Ascending aorta (tissue), 2 donors: ENCODE measurements at regions not wholly inside any gene's neighbourhood (a gene's known extent, or its start where the extent isn't known, plus 50 kb on each side); places are given as distances from the start of the nearest gene placed in this dataset.

Source experiments
- DNase-seq, 2 donors: peaks; one replicate each; pipeline ENCODE4 v3.0.0-alpha.2; 2019; ENCODE audit warnings: low spot score in 2 of 2
- H3K27ac ChIP-seq, 2 donors: fragments of 200-600 bp; sonication (generic); one replicate each; pipeline ENCODE4 v1.5.1; 2016 to 2017; ENCODE audit warnings: mild to moderate bottlenecking in 1 of 2
- H3K27me3 ChIP-seq: fragments of 200-600 bp; sonication (generic); one replicate; pipeline ENCODE4 v1.5.1; 2017
- H3K36me3 ChIP-seq, 2 donors: fragments of 200-600 bp; sonication (generic); one replicate each; pipeline ENCODE4 v1.5.1; 2016
- H3K4me1 ChIP-seq, 2 donors: fragments of 200-600 bp; sonication (generic); one replicate each; pipeline ENCODE4 v1.5.1; 2016 to 2017; ENCODE audit warnings: mild to moderate bottlenecking in 1 of 2
- H3K4me3 ChIP-seq, 2 donors: fragments of 200-600 bp; sonication (generic); one replicate each; pipeline ENCODE4 v1.5.1; 2016 to 2017; ENCODE audit warnings: mild to moderate bottlenecking in 1 of 2
- H3K9me3 ChIP-seq, 2 donors: fragments of 200-600 bp; sonication (generic); one replicate each; pipeline ENCODE4 v1.5.1; 2016
- CTCF ChIP-seq, 3 experiments: fragments of 200-600 bp in 2 of 3; fragments of 450-650 bp in 1 of 3; sonication (generic) in 2 of 3; IDR thresholded peaks; one replicate each; pipeline ENCODE4 v1.5.1; 2016 to 2019; ENCODE audit warnings: antibody characterized with exemption in 3 of 3, mild to moderate bottlenecking in 1 of 3, moderate library complexity in 1 of 3
- intact Hi-C: fragments of 100-400 bp; cut with DNase I; formaldehyde crosslinking; loops from one replicate; pipeline ENCODE4 v1.15.1; 2023

- Histone ChIP-seq H3K9me3 (no peaks in the 10 kb centered on the region), H3K4me3 (no peak overlapping the region), H3K4me1 (no peaks in the 10 kb centered on the region), H3K36me3 (no peaks in the 10 kb centered on the region), H3K27me3 (no peaks in the 10 kb centered on the region), H3K27ac (no peak overlapping the region)
- no peak for TF ChIP-seq CTCF (IDR thresholded peaks at IDR 0.05)
- DNase-seq = no peak
- intact Hi-C loops = no loop called here
Measured at GRCh38 chr2:59777120-59777519, 776.3 kb downstream of the BCL11A start.

GRCh38 chr2:59776726-59777008 is 776.8 kb downstream of the BCL11A start:
- Histone ChIP-seq H3K36me3 (no peaks in the 10 kb centered on the region), H3K4me1 (no peaks in the 10 kb centered on the region), H3K27me3 (no peaks in the 10 kb centered on the region), H3K9me3 (no peaks in the 10 kb centered on the region), H3K27ac (no peak overlapping the region), H3K4me3 (no peak overlapping the region)
- intact Hi-C loops = no loop called here
- DNase-seq = no peak
- TF ChIP-seq CTCF (IDR thresholded peaks at IDR 0.05) = no peak

- no peaks in the 10 kb centered on the region for H3K4me1 ChIP-seq
- H3K9me3 ChIP-seq = no peaks in the 10 kb centered on the region
- H3K27me3 ChIP-seq = no peaks in the 10 kb centered on the region
- no peak overlapping the region for H3K4me3 ChIP-seq
- no peak for TF ChIP-seq CTCF (IDR thresholded peaks at IDR 0.05)
- no peak overlapping the region for H3K27ac ChIP-seq
- DNase-seq = no peak
- intact Hi-C loops = no loop called here
- no peaks in the 10 kb centered on the region for H3K36me3 ChIP-seq
Measured at GRCh38 chr2:59774821-59775433, 778.5 kb downstream of the BCL11A start.

GRCh38 chr2:59770651-59771050 is 782.8 kb downstream of the BCL11A start:
- H3K4me1 ChIP-seq = no peaks in the 10 kb centered on the region
- no peaks in the 10 kb centered on the region for H3K9me3 ChIP-seq
- no peak overlapping the region for H3K27ac ChIP-seq
- no peaks in the 10 kb centered on the region for H3K27me3 ChIP-seq
- no peaks in the 10 kb centered on the region for H3K36me3 ChIP-seq
- no peak overlapping the region for H3K4me3 ChIP-seq
- intact Hi-C loops = no loop called here
- TF ChIP-seq CTCF (IDR thresholded peaks at IDR 0.05) = no peak
- DNase-seq = no peak

- H3K27ac ChIP-seq = no peak overlapping the region
- no peaks in the 10 kb centered on the region for H3K27me3 ChIP-seq
- no peaks in the 10 kb centered on the region for H3K9me3 ChIP-seq
- TF ChIP-seq CTCF (IDR thresholded peaks at IDR 0.05) = no peak
- no peaks in the 10 kb centered on the region for H3K36me3 ChIP-seq
- no peaks in the 10 kb centered on the region for H3K4me1 ChIP-seq
- H3K4me3 ChIP-seq = no peak overlapping the region
- no peak for DNase-seq
- intact Hi-C loops = no loop called here
Measured at GRCh38 chr2:59761966-59762365, 791.5 kb downstream of the BCL11A start.

- Histone ChIP-seq H3K4me1 (no peaks in the 10 kb centered on the region), H3K27ac (no peak overlapping the region), H3K9me3 (no peaks in the 10 kb centered on the region), H3K27me3 (no peaks in the 10 kb centered on the region), H3K4me3 (no peak overlapping the region), H3K36me3 (no peaks in the 10 kb centered on the region)
- no peak for DNase-seq
- no peak for TF ChIP-seq CTCF (IDR thresholded peaks at IDR 0.05)
- intact Hi-C loops = no loop called here
Measured at GRCh38 chr2:59756150-59756549, 797.3 kb downstream of the BCL11A start.
